ENCODE measurements at regions not wholly inside any gene's neighbourhood (a gene's known extent, or its start where the extent isn't known, plus 50 kb on each side); places are given as distances from the start of the nearest gene placed in this dataset.

DNA sequence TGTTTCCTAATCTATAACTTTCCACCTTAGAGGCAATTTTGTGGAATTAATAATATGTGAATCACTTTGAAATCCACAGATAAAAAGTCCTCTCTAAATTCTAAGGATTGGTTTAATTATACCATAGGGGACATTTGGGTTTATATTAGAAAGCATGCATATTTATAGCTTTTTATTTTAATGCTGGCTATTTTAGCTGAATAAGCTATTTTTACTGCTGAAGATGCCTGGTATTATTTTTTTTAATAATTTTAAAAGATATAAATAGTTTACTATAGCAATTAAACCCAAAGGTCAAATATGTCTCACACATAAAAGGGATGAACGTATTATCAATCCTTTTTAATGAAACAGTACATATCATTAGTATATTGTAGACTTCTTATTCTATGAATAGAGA lies 415.4 kb downstream of the MAGEB5 start:
- no peak overlapping the region for H3K4me3 ChIP-seq (ENCODE audit: low read depth, low read length)
- H3K9me3 ChIP-seq (ENCODE audit: control insufficient read depth, insufficient read depth, low read depth, low read length), result no peaks in the 10 kb centered on the region
- H3K36me3 ChIP-seq (ENCODE audit: control insufficient read depth, insufficient read depth, low read length), result no peaks in the 10 kb centered on the region
- H3K27ac ChIP-seq (ENCODE audit: low read depth, low read length), result no peak overlapping the region
- H3K27me3 ChIP-seq (ENCODE audit: control insufficient read depth, insufficient read depth, low read length), result no peaks in the 10 kb centered on the region
- H3K9ac ChIP-seq (ENCODE audit: low read length), result no peak overlapping the region
- no peaks in the 10 kb centered on the region for H3K4me1 ChIP-seq (ENCODE audit: control insufficient read depth, insufficient read depth, low read length)

DNA sequence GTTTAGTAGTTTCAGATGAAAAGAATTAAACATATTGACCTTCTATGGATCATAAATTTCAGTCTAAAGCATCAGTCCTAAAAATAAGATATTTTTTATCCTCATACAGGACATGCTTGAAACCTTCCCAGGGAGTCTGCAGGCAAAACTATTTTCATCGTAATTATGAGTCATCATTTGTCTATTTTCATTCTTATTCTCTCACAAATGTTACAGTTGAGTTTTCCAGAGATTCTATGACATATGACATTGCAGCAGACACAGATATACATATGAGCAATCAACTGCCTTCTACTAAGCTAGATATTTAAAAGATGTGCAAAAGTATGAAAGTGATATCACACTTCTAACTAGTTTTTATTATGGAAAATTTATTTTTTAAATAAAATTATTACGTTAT lies 398.0 kb downstream of the MAGEB5 start:
- no peak overlapping the region for H3K4me3 ChIP-seq (ENCODE audit: low read depth, low read length)
- no peaks in the 10 kb centered on the region for H3K4me1 ChIP-seq (ENCODE audit: control insufficient read depth, insufficient read depth, low read length)
- H3K9ac ChIP-seq (ENCODE audit: low read length), result no peak overlapping the region
- no peaks in the 10 kb centered on the region for H3K9me3 ChIP-seq (ENCODE audit: control insufficient read depth, insufficient read depth, low read depth, low read length)
- no peaks in the 10 kb centered on the region for H3K36me3 ChIP-seq (ENCODE audit: control insufficient read depth, insufficient read depth, low read length)
- H3K27ac ChIP-seq (ENCODE audit: low read depth, low read length), result no peak overlapping the region
- no peaks in the 10 kb centered on the region for H3K27me3 ChIP-seq (ENCODE audit: control insufficient read depth, insufficient read depth, low read length)

DNA sequence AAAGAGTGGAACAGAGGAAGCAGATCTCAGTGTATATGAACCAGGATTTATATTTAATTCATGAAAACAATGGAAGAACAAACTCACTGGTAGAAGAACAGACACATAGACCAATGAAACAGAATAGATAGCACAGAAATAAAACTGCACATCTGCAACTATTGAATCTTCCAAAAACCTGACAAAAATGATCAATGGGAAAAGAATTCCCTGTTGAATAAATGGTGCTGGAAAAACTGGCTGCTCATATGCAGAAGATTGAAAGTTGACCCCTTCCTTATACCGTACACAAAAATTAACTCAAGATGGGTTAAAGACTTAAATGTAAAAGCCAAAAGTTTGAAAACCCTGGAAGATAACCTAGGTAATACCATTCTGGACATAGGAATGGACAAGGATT lies 391.0 kb downstream of the MAGEB5 start:
- H3K4me3 ChIP-seq (ENCODE audit: low read depth, low read length), result no peak overlapping the region
- H3K27me3 ChIP-seq (ENCODE audit: control insufficient read depth, insufficient read depth, low read length), result no peaks in the 10 kb centered on the region
- H3K4me1 ChIP-seq (ENCODE audit: control insufficient read depth, insufficient read depth, low read length), result no peaks in the 10 kb centered on the region
- H3K9ac ChIP-seq (ENCODE audit: low read length), result no peak overlapping the region
- no peak overlapping the region for H3K27ac ChIP-seq (ENCODE audit: low read depth, low read length)
- no peaks in the 10 kb centered on the region for H3K9me3 ChIP-seq (ENCODE audit: control insufficient read depth, insufficient read depth, low read depth, low read length)
- no peaks in the 10 kb centered on the region for H3K36me3 ChIP-seq (ENCODE audit: control insufficient read depth, insufficient read depth, low read length)

DNA sequence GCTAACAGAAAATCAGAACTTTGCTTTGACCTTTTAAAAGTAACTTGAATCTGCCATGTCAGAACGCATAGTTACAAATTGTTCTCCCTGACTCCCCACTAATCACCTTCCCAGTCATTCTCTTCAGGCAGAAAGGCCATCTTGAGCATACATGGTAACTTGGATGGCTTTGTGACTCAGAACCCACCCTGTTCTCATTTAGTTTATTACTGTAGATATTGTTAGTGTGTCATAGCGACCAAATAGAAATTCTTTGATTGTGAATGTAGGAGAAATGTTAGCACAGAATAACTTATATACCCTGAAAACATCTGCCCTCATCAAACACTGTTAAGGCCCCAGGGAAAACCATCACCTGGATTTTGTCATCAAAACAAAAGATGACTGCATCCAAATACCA lies 382.0 kb downstream of the MAGEB5 start:
- Histone ChIP-seq H3K27ac (ENCODE audit: low read depth, low read length) (no peak overlapping the region), H3K27me3 (ENCODE audit: control insufficient read depth, insufficient read depth, low read length) (no peaks in the 10 kb centered on the region), H3K9me3 (ENCODE audit: control insufficient read depth, insufficient read depth, low read depth, low read length) (peaks cover 4% of the 10 kb centered on the region; the same call in 1 of the 2 replicates), H3K4me1 (ENCODE audit: control insufficient read depth, insufficient read depth, low read length) (no peaks in the 10 kb centered on the region), H3K9ac (ENCODE audit: low read length) (no peak overlapping the region), H3K4me3 (ENCODE audit: low read depth, low read length) (no peak overlapping the region), H3K36me3 (ENCODE audit: control insufficient read depth, insufficient read depth, low read length) (no peaks in the 10 kb centered on the region)

DNA sequence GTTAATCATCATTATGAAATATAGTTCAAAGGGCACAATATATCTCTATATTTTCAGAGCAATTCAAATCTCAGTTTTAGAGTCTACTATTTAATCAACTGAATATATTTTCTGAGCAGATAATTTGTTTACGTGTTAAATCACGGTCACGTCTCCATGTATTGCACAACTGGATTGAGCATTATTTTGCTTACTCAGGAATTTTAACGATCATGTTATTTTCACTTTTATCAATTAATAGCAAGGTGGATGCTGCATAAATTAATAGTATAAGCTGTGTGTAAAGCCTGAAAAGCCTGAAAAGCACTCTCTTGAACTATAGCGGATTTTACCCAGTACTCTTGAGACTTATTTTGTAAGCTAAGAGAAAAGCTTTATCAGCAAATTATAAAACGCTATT lies 374.9 kb downstream of the MAGEB5 start:
- Histone ChIP-seq H3K36me3 (ENCODE audit: control insufficient read depth, insufficient read depth, low read length) (no peaks in the 10 kb centered on the region), H3K9ac (ENCODE audit: low read length) (no peak overlapping the region), H3K27ac (ENCODE audit: low read depth, low read length) (no peak overlapping the region), H3K27me3 (ENCODE audit: control insufficient read depth, insufficient read depth, low read length) (no peaks in the 10 kb centered on the region), H3K4me1 (ENCODE audit: control insufficient read depth, insufficient read depth, low read length) (peaks cover 12% of the 10 kb centered on the region; the same call in 1 of the 2 replicates), H3K9me3 (ENCODE audit: control insufficient read depth, insufficient read depth, low read depth, low read length) (peaks cover 4% of the 10 kb centered on the region; the same call in 1 of the 2 replicates), H3K4me3 (ENCODE audit: low read depth, low read length) (no peak overlapping the region)

DNA sequence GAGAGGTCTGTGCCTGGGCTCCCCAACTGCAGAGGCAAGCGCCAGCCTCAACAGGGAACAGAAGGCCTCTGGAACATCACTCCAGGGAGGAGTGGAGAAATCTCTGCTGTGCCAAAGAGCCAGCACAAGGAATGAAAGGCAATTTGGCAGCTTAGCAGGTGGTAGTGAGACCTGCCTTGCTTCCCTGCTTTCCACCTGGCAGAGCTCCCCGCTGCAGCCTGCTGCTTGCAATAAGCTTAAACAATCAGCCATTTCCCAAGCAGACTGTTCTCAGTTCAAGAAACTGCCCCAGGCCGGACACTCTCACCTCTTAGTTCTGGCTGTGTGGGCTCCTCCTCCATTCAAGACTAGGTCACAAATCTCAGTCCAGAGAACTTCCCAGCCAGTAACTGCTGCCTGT lies 370.6 kb downstream of the MAGEB5 start:
- no peak overlapping the region for H3K4me3 ChIP-seq (ENCODE audit: low read depth, low read length)
- no peaks in the 10 kb centered on the region for H3K27me3 ChIP-seq (ENCODE audit: control insufficient read depth, insufficient read depth, low read length)
- no peak overlapping the region for H3K27ac ChIP-seq (ENCODE audit: low read depth, low read length)
- H3K9ac ChIP-seq (ENCODE audit: low read length), result no peak overlapping the region
- peaks cover 12% of the 10 kb centered on the region; the same call in 1 of the 2 replicates for H3K4me1 ChIP-seq (ENCODE audit: control insufficient read depth, insufficient read depth, low read length)
- H3K9me3 ChIP-seq (ENCODE audit: control insufficient read depth, insufficient read depth, low read depth, low read length), result no peaks in the 10 kb centered on the region
- H3K36me3 ChIP-seq (ENCODE audit: control insufficient read depth, insufficient read depth, low read length), result no peaks in the 10 kb centered on the region

DNA sequence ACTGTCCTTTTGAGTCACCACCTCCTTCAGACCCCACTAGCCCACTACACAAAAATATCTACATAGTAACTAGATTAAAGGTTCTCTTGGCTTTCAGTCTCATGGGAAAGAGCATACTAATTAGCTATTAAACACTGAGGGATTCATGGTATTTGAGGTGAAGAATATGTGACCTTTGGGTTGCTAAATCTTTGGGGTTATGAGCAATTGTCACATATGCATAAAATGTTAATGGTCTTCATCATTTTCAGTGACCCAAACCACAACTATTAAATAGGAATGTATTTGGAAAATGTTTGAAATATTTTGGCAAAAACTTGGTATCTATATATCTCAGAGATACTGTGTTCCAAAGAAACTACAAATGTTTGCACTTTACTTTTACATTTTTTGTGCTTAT lies 365.1 kb downstream of the MAGEB5 start:
- H3K27ac ChIP-seq (ENCODE audit: low read depth, low read length), result no peak overlapping the region

DNA sequence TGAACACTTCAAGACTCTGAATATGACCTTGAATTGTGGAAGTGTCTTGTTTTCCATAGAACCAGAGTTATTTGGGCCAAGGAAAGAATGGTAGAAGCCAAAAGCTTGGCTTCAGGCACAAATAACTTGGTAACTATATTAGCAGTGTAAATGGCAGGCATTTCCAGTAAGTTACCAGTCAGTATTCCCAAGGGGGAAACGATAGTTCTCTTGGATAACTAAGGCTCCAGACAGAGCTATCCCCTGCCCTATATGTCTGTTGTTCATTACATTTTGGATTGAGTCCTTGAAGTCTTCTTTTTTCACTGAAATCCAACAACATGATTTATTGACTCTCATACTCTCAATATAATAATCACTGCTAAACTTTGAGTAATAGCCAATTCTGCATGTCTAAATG lies 364.1 kb downstream of the MAGEB5 start:
- Histone ChIP-seq H3K27ac (ENCODE audit: low read depth, low read length) (no peak overlapping the region), H3K9ac (ENCODE audit: low read length) (no peak overlapping the region), H3K36me3 (ENCODE audit: control insufficient read depth, insufficient read depth, low read length) (no peaks in the 10 kb centered on the region), H3K4me3 (ENCODE audit: low read depth, low read length) (no peak overlapping the region), H3K4me1 (ENCODE audit: control insufficient read depth, insufficient read depth, low read length) (no peaks in the 10 kb centered on the region), H3K9me3 (ENCODE audit: control insufficient read depth, insufficient read depth, low read depth, low read length) (no peaks in the 10 kb centered on the region), H3K27me3 (ENCODE audit: control insufficient read depth, insufficient read depth, low read length) (no peaks in the 10 kb centered on the region; the same call in 1 of the 2 replicates)

More for the DNA sequence above, 365.1 kb downstream of the MAGEB5 start:
- H3K4me3 ChIP-seq (ENCODE audit: low read depth, low read length), result no peak overlapping the region
- peaks cover under 1% of the 10 kb centered on the region; the same call in 1 of the 2 replicates for H3K4me1 ChIP-seq (ENCODE audit: control insufficient read depth, insufficient read depth, low read length)
- no peaks in the 10 kb centered on the region; the same call in 1 of the 2 replicates for H3K27me3 ChIP-seq (ENCODE audit: control insufficient read depth, insufficient read depth, low read length)
- H3K36me3 ChIP-seq (ENCODE audit: control insufficient read depth, insufficient read depth, low read length), result no peaks in the 10 kb centered on the region
- no peaks in the 10 kb centered on the region for H3K9me3 ChIP-seq (ENCODE audit: control insufficient read depth, insufficient read depth, low read depth, low read length)
- H3K9ac ChIP-seq (ENCODE audit: low read length), result no peak overlapping the region

DNA sequence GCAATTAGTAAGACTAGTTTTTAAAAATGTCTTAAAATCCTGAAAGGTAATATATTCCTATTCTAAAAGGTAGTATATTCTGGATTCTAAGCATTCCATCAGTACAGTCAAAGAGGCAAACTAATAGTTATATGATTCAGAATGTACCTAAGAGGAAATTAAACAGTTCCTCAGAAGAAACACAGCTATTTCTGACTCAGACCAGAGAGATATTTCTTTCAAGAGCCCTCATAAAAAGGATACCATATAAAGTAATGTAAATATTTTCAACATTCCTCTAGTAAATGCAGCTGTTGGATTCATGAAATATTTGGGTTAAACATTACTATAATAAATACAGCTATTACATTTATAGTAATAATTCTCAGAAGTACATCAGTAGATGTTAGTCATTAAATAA lies 358.3 kb downstream of the MAGEB5 start:
- Histone ChIP-seq H3K4me1 (ENCODE audit: control insufficient read depth, insufficient read depth, low read length) (no peaks in the 10 kb centered on the region), H3K27ac (ENCODE audit: low read depth, low read length) (no peak overlapping the region), H3K36me3 (ENCODE audit: control insufficient read depth, insufficient read depth, low read length) (no peaks in the 10 kb centered on the region), H3K4me3 (ENCODE audit: low read depth, low read length) (no peak overlapping the region), H3K9ac (ENCODE audit: low read length) (no peak overlapping the region), H3K27me3 (ENCODE audit: control insufficient read depth, insufficient read depth, low read length) (no peaks in the 10 kb centered on the region; the same call in 1 of the 2 replicates), H3K9me3 (ENCODE audit: control insufficient read depth, insufficient read depth, low read depth, low read length) (no peaks in the 10 kb centered on the region)

DNA sequence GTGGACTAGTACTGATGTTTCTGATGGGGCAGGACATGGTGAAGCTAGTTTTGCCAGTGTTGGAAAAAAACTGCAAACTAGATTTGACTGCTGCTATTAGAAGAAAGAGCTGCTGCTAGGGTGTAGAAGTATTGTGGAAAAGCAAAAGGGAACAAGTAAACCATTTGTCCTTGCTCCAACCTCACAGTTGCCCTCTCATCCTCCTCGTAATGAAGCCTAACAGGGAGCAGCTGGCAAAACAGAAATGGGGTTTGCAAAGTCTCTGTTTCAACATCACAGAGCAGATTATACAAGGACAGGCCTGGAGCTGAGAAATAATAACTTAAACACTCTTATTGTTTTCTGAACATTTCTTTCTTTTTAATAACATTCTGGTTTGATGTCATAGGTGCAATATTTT lies 346.2 kb downstream of the MAGEB5 start:
- H3K4me1 ChIP-seq (ENCODE audit: control insufficient read depth, insufficient read depth, low read length), result no peaks in the 10 kb centered on the region
- H3K4me3 ChIP-seq (ENCODE audit: low read depth, low read length), result no peak overlapping the region
- peaks cover 5% of the 10 kb centered on the region; the same call in 1 of the 2 replicates for H3K9me3 ChIP-seq (ENCODE audit: control insufficient read depth, insufficient read depth, low read depth, low read length)
- H3K27me3 ChIP-seq (ENCODE audit: control insufficient read depth, insufficient read depth, low read length), result no peaks in the 10 kb centered on the region; the same call in 1 of the 2 replicates
- H3K36me3 ChIP-seq (ENCODE audit: control insufficient read depth, insufficient read depth, low read length), result no peaks in the 10 kb centered on the region
- no peak overlapping the region for H3K27ac ChIP-seq (ENCODE audit: low read depth, low read length)
- H3K9ac ChIP-seq (ENCODE audit: low read length), result no peak overlapping the region

DNA sequence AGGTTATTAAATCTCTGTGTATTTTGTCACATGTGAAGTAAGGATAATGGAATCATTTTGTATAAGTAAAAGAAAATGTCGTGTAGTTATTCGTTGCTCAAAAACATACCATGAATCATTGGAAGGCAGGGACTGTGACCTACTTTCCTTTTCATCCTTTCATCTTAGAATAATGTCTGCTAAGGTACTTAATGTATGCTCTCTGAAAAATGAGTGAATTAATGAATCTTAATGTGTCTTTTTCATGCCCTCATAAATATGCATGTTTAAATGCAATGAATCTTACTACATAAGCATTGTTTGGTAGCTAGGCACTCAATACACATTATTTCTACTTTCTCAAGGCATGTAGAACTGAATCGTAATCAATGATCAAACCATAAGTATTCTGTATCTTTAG lies 343.9 kb downstream of the MAGEB5 start:
- Histone ChIP-seq H3K4me1 (ENCODE audit: control insufficient read depth, insufficient read depth, low read length) (no peaks in the 10 kb centered on the region), H3K27me3 (ENCODE audit: control insufficient read depth, insufficient read depth, low read length) (no peaks in the 10 kb centered on the region; the same call in 1 of the 2 replicates), H3K9me3 (ENCODE audit: control insufficient read depth, insufficient read depth, low read depth, low read length) (peaks cover 11% of the 10 kb centered on the region), H3K4me3 (ENCODE audit: low read depth, low read length) (no peak overlapping the region), H3K9ac (ENCODE audit: low read length) (no peak overlapping the region), H3K27ac (ENCODE audit: low read depth, low read length) (no peak overlapping the region), H3K36me3 (ENCODE audit: control insufficient read depth, insufficient read depth, low read length) (no peaks in the 10 kb centered on the region)
